Lower lobe of right lung (tissue), 2 donors: ENCODE measurements at regions not wholly inside any gene's neighbourhood (a gene's known extent, or its start where the extent isn't known, plus 50 kb on each side); places are given as distances from the start of the nearest gene placed in this dataset.

Experiments
- ATAC-seq, 2 donors: fragments of 200-7000 bp; cut with Tn5 transposase; one replicate each; pipeline ENCODE4 v1.9.1; 2020 to 2022; ENCODE audit warnings: mild to moderate bottlenecking in 2 of 2, moderate library complexity in 2 of 2
- DNase-seq: peaks from one replicate; pipeline ENCODE4 v3.0.0-alpha.2; 2020
- H3K27ac ChIP-seq: fragments of 200-600 bp; one replicate; pipeline ENCODE4 v1.8.0; 2022
- H3K27me3 ChIP-seq: fragments of 200-600 bp; one replicate; pipeline ENCODE4 v1.8.0; 2022; ENCODE audit warnings: low read depth
- H3K36me3 ChIP-seq: fragments of 200-600 bp; one replicate; pipeline ENCODE4 v1.8.0; 2022; ENCODE audit warnings: mild to moderate bottlenecking
- H3K4me1 ChIP-seq: fragments of 200-600 bp; one replicate; pipeline ENCODE4 v1.8.0; 2022
- H3K4me3 ChIP-seq: fragments of 200-600 bp; one replicate; pipeline ENCODE4 v1.8.0; 2022; ENCODE audit warnings: mild to moderate bottlenecking
- H3K9me3 ChIP-seq: fragments of 200-600 bp; one replicate; pipeline ENCODE4 v1.8.0; 2022
- intact Hi-C: fragments of 100-400 bp; cut with DNase I; formaldehyde crosslinking; loops from one replicate; pipeline ENCODE4 v1.11.0; 2022
- TF ChIP-seq, protein P1 (sequence below): fragments of 200-600 bp; IDR thresholded peaks from one replicate; pipeline ENCODE4 v1.8.0; 2022; ENCODE audit warnings: antibody characterized with exemption, mild to moderate bottlenecking
- donor health status: DM: no; HTN: yes; CAD: no; lungs with severe emphysema.

DNA sequence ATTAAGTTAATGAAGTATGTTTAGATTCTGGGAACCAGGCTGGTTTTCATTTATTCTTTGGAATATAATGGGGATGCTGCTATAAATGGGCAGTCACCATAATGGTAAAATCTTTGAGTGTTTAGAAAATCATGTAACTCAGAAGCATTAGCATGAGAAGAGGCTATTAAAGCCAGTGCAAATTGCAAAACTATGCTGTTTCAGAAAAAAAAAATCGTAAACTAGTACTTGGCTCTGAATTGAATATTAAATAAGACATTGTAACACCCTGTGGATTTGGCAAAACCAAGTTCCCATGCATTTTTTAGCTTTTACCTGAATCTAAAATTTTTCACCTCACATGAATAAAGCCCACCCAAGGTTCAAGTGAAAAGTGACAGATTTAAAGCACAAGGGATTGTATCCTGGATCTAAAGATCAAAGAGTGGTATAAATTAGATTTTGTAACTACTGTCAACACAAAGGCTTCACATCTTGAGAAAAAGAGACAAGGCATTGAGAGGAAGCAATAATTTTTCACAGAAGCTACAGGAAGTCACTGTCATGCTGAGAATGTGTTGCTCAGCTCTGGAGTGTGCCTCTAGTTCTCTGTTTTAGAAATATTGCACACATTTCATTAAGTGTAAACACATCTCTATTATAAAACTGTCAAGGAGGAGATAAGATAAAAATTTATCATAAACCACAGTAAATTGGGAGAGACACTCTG, 142.2 kb downstream of the ABCA8 start:
- no peaks in the 10 kb centered on the region for H3K27me3 ChIP-seq
- no peak overlapping the region for H3K4me3 ChIP-seq
- H3K36me3 ChIP-seq, result no peaks in the 10 kb centered on the region
- peaks cover 2% of the 10 kb centered on the region for H3K4me1 ChIP-seq
- TF ChIP-seq, protein P1, sequence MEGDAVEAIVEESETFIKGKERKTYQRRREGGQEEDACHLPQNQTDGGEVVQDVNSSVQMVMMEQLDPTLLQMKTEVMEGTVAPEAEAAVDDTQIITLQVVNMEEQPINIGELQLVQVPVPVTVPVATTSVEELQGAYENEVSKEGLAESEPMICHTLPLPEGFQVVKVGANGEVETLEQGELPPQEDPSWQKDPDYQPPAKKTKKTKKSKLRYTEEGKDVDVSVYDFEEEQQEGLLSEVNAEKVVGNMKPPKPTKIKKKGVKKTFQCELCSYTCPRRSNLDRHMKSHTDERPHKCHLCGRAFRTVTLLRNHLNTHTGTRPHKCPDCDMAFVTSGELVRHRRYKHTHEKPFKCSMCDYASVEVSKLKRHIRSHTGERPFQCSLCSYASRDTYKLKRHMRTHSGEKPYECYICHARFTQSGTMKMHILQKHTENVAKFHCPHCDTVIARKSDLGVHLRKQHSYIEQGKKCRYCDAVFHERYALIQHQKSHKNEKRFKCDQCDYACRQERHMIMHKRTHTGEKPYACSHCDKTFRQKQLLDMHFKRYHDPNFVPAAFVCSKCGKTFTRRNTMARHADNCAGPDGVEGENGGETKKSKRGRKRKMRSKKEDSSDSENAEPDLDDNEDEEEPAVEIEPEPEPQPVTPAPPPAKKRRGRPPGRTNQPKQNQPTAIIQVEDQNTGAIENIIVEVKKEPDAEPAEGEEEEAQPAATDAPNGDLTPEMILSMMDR, result no peak
- ATAC-seq (no peak), DNase-seq (no peak)
- H3K27ac ChIP-seq, result no peak overlapping the region
- peaks cover 3% of the 10 kb centered on the region for H3K9me3 ChIP-seq
- intact Hi-C loops, result no loop called here

DNA sequence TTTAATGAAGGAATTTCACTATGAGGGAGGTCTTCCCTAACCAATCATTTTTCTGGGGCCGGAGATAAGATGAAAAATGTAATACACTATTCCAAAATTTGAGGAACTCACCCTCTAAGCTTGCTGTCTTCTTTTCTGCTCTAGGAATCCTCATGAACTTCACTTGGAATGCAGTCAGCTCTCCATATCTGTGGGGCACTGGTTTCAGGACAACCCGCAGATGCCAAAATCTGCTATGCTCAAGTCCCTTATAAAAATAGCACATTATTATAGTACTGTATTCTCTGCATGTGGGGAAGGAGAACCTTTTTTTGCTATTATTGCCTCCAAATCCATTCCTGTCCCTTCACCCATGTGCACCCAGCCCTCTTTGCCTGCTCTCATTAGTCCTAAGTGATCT, 146.0 kb downstream of the ABCA8 start:
- H3K27me3 ChIP-seq, result no peaks in the 10 kb centered on the region
- H3K36me3 ChIP-seq, result no peaks in the 10 kb centered on the region
- peaks cover 6% of the 10 kb centered on the region for H3K4me1 ChIP-seq
- no peak for DNase-seq
- intact Hi-C loops, result no loop called here
- no peak for ATAC-seq
- TF ChIP-seq, protein P1, result no peak
- peaks cover 3% of the 10 kb centered on the region for H3K9me3 ChIP-seq
- no peak overlapping the region for H3K4me3 ChIP-seq
- no peak overlapping the region for H3K27ac ChIP-seq

DNA sequence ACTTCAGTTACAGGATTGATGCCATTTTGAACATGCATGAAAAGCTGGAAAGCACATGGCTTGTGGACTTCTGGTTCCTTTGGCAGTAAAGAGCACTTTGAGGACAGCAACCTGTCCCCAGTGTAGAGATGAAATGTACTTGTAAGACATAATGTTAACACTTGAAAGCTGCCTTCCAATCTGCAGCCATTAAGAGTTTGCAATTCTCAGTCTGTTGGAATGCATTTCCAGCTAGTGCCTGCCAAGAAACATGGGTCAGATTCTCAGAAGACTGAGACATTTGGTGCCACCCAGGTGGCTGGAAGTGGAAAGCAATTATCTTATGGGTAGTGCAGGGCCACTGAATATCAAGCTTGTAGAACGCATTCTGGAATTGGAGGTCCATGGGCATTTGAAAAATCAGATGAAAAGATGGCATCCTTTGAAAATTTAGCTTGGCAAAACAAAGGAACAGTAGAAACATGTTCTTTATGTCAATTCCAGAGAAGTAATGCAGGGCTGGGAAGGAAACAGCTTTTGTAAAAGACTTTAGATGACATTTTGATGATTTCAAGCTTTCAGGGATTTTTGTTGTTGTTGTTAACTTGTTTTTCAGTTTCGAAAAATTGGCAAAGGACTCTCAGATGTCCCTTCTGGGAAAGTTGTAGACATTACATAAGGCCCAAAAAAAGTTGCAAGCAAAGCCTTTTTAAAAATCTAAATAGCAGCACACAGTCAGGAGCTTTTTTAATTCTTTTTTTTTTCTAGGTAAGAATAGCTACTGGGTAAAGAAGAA, 147.0 kb downstream of the ABCA8 start:
- H3K9me3 ChIP-seq, result peaks cover 3% of the 10 kb centered on the region
- TF ChIP-seq, protein P1, result no peak
- no peaks in the 10 kb centered on the region for H3K36me3 ChIP-seq
- no peak overlapping the region for H3K4me3 ChIP-seq
- H3K27ac ChIP-seq, result no peak overlapping the region
- ATAC-seq (peak in 1 of 2 donors; percentile 12), DNase-seq (no peak)
- intact Hi-C loops, result no loop called here
- no peaks in the 10 kb centered on the region for H3K27me3 ChIP-seq
- peaks cover 6% of the 10 kb centered on the region for H3K4me1 ChIP-seq

DNA sequence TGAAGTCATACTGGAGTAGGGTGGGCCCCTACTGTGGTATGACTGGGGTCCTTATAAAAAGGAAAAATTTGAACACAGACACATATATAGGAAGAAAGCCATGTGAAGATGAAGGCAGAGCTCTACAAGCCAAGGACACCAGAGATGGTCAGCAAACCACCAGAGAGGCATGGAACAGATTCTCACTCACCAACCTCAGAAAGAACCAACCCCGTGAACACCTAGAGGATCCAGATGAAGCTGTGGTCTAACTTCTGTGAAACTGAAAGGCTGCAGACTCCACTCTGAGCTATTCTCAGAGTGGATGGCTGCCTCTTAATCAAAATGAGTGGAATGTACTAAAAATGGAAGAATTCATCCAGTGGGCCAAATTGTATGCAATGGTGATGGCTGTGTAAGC, 149.6 kb downstream of the ABCA8 start:
- Histone ChIP-seq H3K4me1 (peaks cover 6% of the 10 kb centered on the region), H3K27ac (no peak overlapping the region), H3K4me3 (no peak overlapping the region), H3K36me3 (no peaks in the 10 kb centered on the region), H3K9me3 (no peaks in the 10 kb centered on the region), H3K27me3 (no peaks in the 10 kb centered on the region)
- TF ChIP-seq, protein P1, result no peak
- DNase-seq (no peak), ATAC-seq (no peak)
- intact Hi-C loops, result no loop called here

DNA sequence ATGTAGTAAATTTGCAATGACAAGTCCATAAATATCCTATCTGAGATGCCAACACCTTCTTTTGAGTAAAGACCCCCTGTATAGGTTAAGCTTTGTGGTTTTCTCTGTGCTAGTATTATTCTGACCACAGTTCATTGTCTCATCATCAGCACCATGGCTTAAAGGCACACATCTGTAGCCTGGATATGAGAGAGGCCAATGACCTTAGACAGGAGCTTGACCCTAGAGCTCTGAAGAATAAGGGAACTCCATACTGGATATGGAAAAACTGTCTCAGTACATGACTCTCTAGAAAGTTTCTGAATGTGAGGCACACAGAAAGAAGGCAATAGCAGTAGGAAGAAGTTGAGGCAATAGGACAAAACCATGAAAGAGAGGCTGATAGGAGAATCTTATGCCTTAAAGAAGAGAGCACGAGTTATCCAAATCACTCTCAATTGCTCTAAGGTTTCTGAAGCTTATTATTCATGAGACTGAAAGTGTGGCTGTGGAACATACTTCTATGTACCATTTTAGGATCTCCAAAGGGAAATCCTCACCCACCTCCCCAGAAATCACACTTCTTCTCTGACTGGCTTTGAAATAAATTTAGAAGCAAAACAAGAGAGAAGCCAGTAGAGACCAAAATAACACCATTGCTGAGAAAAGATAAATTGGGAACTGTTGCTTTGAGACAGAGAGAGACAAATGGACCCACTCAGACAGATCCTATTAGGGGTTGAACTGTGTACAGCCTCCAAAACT, 150.2 kb downstream of the ABCA8 start:
- H3K27ac ChIP-seq, result no peak overlapping the region
- TF ChIP-seq, protein P1, result no peak
- H3K27me3 ChIP-seq, result no peaks in the 10 kb centered on the region
- intact Hi-C loops, result no loop called here
- no peak overlapping the region for H3K4me3 ChIP-seq
- H3K4me1 ChIP-seq, result peaks cover 6% of the 10 kb centered on the region
- DNase-seq (no peak), ATAC-seq (no peak)
- H3K9me3 ChIP-seq, result no peaks in the 10 kb centered on the region
- no peaks in the 10 kb centered on the region for H3K36me3 ChIP-seq
